ENCODE measurements at regions not wholly inside any gene's neighbourhood (a gene's known extent, or its start where the extent isn't known, plus 50 kb on each side); places are given as distances from the start of the nearest gene placed in this dataset.

DNA sequence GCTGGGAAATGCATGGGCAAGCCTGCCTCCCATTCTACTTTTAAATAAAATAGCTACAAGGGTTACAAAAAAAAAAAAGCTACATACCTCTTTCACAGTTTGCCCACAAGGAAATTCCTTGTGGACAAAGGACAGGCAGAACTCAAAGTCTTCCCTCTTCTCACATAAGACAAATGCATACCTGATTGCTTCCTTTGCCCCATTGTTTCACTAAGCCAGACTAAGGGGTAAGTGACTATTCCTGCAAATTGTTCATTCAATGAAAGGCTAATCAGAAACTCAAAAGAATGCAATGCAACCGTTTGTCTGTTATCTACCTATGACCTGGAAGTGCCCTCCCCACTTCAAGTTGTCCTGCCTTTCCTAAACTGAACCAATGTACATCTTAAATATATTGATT, 780.6 kb downstream of the FAM133A start:
- Histone ChIP-seq H3K36me3 (ENCODE audit: control insufficient read depth, insufficient read depth, low read length) (no peaks in the 10 kb centered on the region), H3K27me3 (ENCODE audit: control insufficient read depth, insufficient read depth, low read length) (no peaks in the 10 kb centered on the region), H3K4me3 (ENCODE audit: low read depth, low read length) (no peak overlapping the region)
- TF ChIP-seq, protein P1, sequence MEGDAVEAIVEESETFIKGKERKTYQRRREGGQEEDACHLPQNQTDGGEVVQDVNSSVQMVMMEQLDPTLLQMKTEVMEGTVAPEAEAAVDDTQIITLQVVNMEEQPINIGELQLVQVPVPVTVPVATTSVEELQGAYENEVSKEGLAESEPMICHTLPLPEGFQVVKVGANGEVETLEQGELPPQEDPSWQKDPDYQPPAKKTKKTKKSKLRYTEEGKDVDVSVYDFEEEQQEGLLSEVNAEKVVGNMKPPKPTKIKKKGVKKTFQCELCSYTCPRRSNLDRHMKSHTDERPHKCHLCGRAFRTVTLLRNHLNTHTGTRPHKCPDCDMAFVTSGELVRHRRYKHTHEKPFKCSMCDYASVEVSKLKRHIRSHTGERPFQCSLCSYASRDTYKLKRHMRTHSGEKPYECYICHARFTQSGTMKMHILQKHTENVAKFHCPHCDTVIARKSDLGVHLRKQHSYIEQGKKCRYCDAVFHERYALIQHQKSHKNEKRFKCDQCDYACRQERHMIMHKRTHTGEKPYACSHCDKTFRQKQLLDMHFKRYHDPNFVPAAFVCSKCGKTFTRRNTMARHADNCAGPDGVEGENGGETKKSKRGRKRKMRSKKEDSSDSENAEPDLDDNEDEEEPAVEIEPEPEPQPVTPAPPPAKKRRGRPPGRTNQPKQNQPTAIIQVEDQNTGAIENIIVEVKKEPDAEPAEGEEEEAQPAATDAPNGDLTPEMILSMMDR (IDR thresholded peaks at IDR 0.05; ENCODE audit: insufficient read depth, low read length, poor library complexity, severe bottlenecking) = no peak
- DNase-seq (ENCODE audit: low read depth) = no peak

DNA sequence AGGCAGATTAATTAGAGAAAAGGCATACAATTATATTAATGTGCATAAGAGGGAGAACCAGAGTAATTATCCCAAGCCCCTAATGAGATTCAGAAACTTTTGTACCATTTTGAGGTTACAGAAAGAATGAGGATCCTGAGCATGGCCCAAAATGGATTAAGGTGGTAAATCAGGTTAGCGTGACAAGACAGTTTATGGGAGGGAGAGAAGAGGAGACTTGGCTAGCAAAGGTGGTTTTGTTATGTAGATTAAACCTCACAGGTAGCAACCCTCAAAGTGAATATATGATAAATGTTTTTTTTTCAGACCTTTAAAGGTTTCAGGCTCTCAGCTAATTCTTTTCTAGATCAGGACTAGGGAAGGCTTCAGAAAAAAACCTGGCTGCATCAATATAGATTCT, 781.8 kb downstream of the FAM133A start:
- Histone ChIP-seq H3K36me3 (ENCODE audit: control insufficient read depth, insufficient read depth, low read length) (no peaks in the 10 kb centered on the region), H3K4me3 (ENCODE audit: low read depth, low read length) (no peak overlapping the region), H3K27me3 (ENCODE audit: control insufficient read depth, insufficient read depth, low read length) (no peaks in the 10 kb centered on the region)
- DNase-seq (ENCODE audit: low read depth) = no peak
- TF ChIP-seq, protein P1 (IDR thresholded peaks at IDR 0.05; ENCODE audit: insufficient read depth, low read length, poor library complexity, severe bottlenecking) = no peak

DNA sequence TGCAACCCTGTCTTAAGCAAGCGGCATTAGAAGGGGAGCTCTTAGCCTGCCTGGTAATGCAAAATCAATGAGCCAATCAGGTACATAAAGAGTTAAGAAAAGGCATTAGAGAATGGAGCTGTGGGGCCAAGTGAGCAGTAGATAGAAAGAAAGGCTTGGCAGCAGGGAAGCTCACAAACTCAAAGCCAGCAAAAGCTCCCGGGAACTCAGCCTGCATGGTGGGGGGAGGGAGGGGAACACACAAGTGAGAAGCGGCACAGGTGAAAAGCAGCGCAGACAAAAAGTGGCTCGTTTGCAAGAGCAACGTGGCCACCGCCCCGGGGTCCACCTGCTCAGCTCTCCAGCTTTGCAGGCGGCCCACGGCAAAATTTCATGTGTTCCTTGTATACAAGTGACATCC, 818.5 kb downstream of the FAM133A start:
- TF ChIP-seq, protein P1 (IDR thresholded peaks at IDR 0.05; ENCODE audit: insufficient read depth, low read length, poor library complexity, severe bottlenecking) = no peak
- no peak for DNase-seq (ENCODE audit: low read depth)
- no peak overlapping the region for H3K4me3 ChIP-seq (ENCODE audit: low read depth, low read length)
- H3K27me3 ChIP-seq (ENCODE audit: control insufficient read depth, insufficient read depth, low read length) = no peaks in the 10 kb centered on the region
- H3K36me3 ChIP-seq (ENCODE audit: control insufficient read depth, insufficient read depth, low read length) = no peaks in the 10 kb centered on the region

DNA sequence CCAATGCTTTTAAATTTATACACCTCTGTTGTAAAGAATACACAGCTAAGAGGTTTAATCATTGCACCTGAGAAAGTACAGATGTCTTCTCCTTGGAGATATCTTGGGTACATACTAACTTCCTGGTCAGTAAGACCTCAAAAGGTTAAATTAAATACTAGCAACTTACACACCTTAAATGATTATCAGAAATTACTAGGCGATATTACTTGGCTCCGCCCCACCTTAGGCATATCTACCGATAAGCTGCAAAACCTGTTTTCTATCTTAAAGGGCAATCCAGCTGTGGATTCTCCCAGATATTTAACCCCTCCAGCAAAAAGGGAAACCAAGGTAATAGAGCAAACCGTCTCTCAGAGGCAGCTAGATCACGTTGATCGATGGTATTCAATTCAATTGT, 819.4 kb downstream of the FAM133A start:
- no peak overlapping the region for H3K4me3 ChIP-seq (ENCODE audit: low read depth, low read length)
- H3K27me3 ChIP-seq (ENCODE audit: control insufficient read depth, insufficient read depth, low read length) = no peaks in the 10 kb centered on the region
- DNase-seq (ENCODE audit: low read depth) = no peak
- H3K36me3 ChIP-seq (ENCODE audit: control insufficient read depth, insufficient read depth, low read length) = no peaks in the 10 kb centered on the region
- TF ChIP-seq, protein P1 (IDR thresholded peaks at IDR 0.05; ENCODE audit: insufficient read depth, low read length, poor library complexity, severe bottlenecking) = no peak

DNA sequence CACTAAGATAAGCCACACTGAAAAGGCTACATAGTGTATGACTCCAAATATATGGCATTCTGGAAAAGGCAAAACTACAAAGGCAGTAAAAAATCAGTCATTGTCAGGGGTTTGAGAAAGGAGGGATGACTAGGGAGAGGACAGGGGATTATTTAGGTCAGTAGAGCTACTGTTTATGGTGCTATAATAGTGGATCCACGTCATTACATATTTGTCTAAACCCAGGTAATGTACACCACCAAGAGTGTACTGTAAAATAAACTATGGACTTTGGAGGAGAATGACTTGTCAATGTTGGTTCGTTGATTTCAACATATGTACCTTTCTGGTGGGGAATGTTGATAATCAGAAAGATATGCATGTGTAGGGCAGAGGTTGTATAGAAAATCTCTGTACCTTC, 837.6 kb downstream of the FAM133A start:
- Histone ChIP-seq H3K36me3 (ENCODE audit: control insufficient read depth, insufficient read depth, low read length) (no peaks in the 10 kb centered on the region), H3K27me3 (ENCODE audit: control insufficient read depth, insufficient read depth, low read length) (no peaks in the 10 kb centered on the region), H3K4me3 (ENCODE audit: low read depth, low read length) (no peak overlapping the region)
- DNase-seq (ENCODE audit: low read depth) = no peak
- TF ChIP-seq, protein P1 (IDR thresholded peaks at IDR 0.05; ENCODE audit: insufficient read depth, low read length, poor library complexity, severe bottlenecking) = no peak

DNA sequence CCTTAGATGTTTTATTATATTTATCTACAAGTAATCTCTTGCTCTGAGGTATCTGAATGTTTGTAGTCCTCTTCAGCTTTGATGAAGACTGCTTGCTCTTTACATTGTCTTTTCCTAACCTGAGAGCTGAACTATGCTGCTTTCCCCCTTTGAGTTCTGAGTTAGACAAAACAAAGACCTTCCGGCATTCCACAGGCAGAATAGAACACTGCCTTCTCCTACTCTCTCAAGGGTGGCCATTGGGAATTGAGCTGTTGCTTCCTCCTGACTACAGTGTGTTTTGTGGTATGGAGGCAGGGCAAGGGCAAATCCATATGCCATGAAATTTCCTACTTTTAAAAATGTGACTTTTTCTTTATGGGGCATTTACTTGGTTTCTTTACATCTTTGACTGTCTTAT, 841.0 kb downstream of the FAM133A start:
- no peak for DNase-seq (ENCODE audit: low read depth)
- TF ChIP-seq, protein P1 (IDR thresholded peaks at IDR 0.05; ENCODE audit: insufficient read depth, low read length, poor library complexity, severe bottlenecking) = no peak
- H3K27me3 ChIP-seq (ENCODE audit: control insufficient read depth, insufficient read depth, low read length) = no peaks in the 10 kb centered on the region
- no peak overlapping the region for H3K4me3 ChIP-seq (ENCODE audit: low read depth, low read length)
- H3K36me3 ChIP-seq (ENCODE audit: control insufficient read depth, insufficient read depth, low read length) = no peaks in the 10 kb centered on the region
